ENCODE measurements at regions not wholly inside any gene's neighbourhood (a gene's known extent, or its start where the extent isn't known, plus 50 kb on each side); places are given as distances from the start of the nearest gene placed in this dataset.

DNA sequence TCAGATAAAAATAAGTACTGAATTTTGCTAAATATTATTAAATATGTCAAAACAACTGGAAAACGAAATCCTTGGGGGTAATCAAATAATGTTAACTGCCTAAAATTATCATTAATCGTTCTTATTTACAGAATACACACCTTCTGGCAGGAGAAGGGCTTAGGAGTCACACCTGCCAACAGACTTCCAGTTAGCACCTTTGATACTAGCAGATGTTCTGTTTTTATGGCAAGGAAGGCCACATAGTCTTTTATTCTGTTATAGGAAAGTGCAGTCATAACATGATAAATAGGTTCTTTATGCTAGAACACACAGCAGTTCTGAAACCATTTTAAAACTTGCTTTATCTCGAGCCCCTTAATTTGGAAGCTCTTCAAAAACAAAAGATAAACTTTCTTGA lies 464.1 kb downstream of the UTRN start:
- Mint-ChIP-seq H3K27me3 (ENCODE audit: low read depth) (no peaks in the 10 kb centered on the region), H3K4me3 (no peak overlapping the region), H3K9me3 (no peaks in the 10 kb centered on the region), H3K36me3 (ENCODE audit: insufficient read depth in 2 of 2) (peaks cover 0 to 1% of the 10 kb centered on the region in 2 donors), H3K4me1 (ENCODE audit: low read depth) (peaks cover 12% of the 10 kb centered on the region), H3K27ac (no peak overlapping the region)
- DNase-seq (no peak), ATAC-seq (replicated peaks in 1 of 2) (no peak)

DNA sequence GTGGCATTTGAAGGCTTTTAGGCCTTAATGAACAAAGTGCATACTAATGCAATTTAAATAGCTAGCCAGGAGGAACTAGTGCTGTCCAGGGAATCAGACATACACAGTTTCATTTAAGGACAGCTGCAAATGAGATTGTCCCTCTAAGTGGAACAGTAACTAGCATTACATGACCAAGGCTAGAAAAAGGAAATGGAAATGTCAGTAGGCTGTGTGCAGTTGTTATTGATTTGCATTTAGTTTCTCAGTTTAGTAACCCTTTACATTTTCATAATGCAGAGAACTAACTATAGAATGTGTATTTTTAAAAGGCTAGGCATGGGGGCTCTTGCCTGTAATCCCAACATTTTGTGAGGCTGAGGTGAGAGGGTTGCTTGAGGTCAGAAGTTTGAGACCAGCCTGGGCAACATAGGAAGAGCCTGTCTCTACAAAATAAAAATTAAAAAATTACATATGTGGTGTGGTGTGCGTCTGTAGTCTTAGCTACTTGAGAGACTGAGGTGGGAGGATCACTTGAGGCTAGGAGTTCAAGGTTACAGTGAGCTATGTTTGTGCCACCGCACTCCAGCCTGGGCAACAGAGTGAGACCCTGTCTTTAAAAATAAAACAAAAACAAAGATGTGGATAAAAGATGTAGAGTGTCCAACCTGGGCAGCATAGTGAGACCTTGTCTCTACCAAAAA lies 468.0 kb downstream of the UTRN start:
- no peak overlapping the region for H3K4me3 Mint-ChIP-seq
- peaks cover 0 to 1% of the 10 kb centered on the region in 2 donors for H3K36me3 Mint-ChIP-seq (ENCODE audit: insufficient read depth in 2 of 2)
- no peaks in the 10 kb centered on the region for H3K27me3 Mint-ChIP-seq (ENCODE audit: low read depth)
- DNase-seq (no peak), ATAC-seq (replicated peaks in 1 of 2) (no peak)
- H3K9me3 Mint-ChIP-seq, result no peaks in the 10 kb centered on the region
- no peaks in the 10 kb centered on the region for H3K4me1 Mint-ChIP-seq (ENCODE audit: low read depth)
- peak overlapping the region; percentile 46 for H3K27ac Mint-ChIP-seq

DNA sequence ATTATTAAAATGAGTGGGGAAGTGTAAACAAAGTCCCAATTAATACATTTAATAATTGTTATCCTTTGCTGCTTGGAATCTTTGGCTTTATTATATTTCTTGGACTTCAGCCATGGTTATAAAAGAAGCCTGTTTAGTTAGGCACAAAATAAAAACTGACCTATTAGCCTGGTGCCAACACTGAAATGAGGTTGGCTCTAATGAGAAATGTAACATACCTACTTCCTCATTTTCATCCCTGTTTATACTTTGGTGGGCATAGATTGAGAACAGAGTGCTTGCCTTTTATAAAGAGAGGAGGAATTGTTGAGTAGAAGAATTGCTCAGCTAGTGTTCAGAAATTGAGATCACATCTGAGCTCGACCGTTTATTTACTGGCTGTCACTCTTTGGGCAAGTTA lies 471.3 kb downstream of the UTRN start:
- H3K4me3 Mint-ChIP-seq, result no peak overlapping the region
- no peak overlapping the region for H3K27ac Mint-ChIP-seq
- ATAC-seq (replicated peaks in 1 of 2), result no peak
- no peaks in the 10 kb centered on the region for H3K9me3 Mint-ChIP-seq
- H3K36me3 Mint-ChIP-seq (ENCODE audit: insufficient read depth in 2 of 2), result no peaks in the 10 kb centered on the region
- H3K27me3 Mint-ChIP-seq (ENCODE audit: low read depth), result no peaks in the 10 kb centered on the region
- H3K4me1 Mint-ChIP-seq (ENCODE audit: low read depth), result no peaks in the 10 kb centered on the region
- no peak for DNase-seq

DNA sequence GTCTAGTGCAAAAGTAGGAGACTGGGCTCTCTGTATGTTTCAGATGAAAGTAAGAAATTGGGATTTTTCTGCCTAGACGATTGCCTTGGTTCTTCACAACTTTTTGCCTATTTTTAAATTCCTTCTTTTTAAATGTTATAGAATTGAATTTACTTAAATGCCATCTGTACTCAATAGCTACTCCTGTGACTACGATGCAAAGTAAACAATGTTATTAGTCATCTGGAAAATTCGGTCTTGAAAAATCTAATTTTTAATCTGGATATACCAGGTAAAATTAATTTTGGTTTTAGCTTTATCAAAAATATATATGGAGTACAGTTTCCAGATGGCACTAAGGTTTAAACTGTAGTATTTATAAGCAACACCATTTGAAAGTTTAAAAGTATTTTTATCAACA lies 472.2 kb downstream of the UTRN start:
- H3K9me3 Mint-ChIP-seq, result no peaks in the 10 kb centered on the region
- H3K36me3 Mint-ChIP-seq (ENCODE audit: insufficient read depth in 2 of 2), result no peaks in the 10 kb centered on the region
- ATAC-seq (replicated peaks in 1 of 2) (no peak), DNase-seq (no peak)
- no peak overlapping the region for H3K27ac Mint-ChIP-seq
- no peaks in the 10 kb centered on the region for H3K4me1 Mint-ChIP-seq (ENCODE audit: low read depth)
- no peaks in the 10 kb centered on the region for H3K27me3 Mint-ChIP-seq (ENCODE audit: low read depth)
- H3K4me3 Mint-ChIP-seq, result no peak overlapping the region

DNA sequence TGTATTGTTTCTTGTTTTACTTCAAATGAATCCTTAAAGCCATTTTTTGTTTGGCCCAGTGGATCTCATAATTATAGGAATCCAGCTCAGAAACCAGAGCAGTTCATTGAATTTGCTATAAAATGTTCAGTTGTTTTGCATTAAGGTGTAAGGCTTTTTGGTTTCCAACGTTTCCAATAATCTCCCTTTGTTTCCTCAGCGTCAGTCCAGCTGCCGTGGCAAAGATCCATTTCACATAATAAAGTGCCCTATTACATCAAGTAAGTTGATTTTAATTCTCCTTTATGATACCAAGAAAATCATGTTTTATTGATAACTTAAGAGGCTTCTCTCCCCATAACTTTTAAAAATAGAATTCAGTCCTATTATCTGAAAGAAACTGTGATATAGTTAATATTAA lies 472.6 kb downstream of the UTRN start:
- Mint-ChIP-seq H3K27me3 (ENCODE audit: low read depth) (no peaks in the 10 kb centered on the region), H3K4me3 (no peak overlapping the region), H3K27ac (no peak overlapping the region), H3K9me3 (no peaks in the 10 kb centered on the region), H3K36me3 (ENCODE audit: insufficient read depth in 2 of 2) (no peaks in the 10 kb centered on the region), H3K4me1 (ENCODE audit: low read depth) (no peaks in the 10 kb centered on the region)
- DNase-seq, result no peak
- ATAC-seq (replicated peaks in 1 of 2), result no peak

DNA sequence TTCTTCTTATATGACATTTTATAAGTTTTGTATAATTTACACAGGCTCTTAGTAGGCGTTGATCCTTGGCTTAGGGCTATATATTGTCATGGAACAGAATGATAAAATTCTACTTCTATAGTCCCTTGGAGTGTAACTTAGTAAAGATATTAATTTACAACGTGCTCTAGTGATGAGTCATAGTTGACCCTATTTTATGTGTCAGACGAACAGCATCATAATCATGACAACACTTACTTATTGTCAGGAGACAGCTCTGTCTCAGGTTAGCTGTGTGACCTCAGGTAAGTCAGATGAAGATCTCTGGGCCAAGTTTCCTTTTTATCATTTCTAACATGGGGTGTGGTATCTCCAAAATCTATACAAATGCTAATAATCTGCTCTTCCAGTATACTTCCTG lies 473.5 kb downstream of the UTRN start:
- H3K4me1 Mint-ChIP-seq (ENCODE audit: low read depth), result no peaks in the 10 kb centered on the region
- H3K27ac Mint-ChIP-seq, result no peak overlapping the region
- no peak overlapping the region for H3K4me3 Mint-ChIP-seq
- peaks cover 0 to 2% of the 10 kb centered on the region in 2 donors for H3K36me3 Mint-ChIP-seq (ENCODE audit: insufficient read depth in 2 of 2)
- no peak for DNase-seq
- ATAC-seq (replicated peaks in 1 of 2), result peak in 1 of 2 donors; percentile 53
- H3K9me3 Mint-ChIP-seq, result no peaks in the 10 kb centered on the region
- H3K27me3 Mint-ChIP-seq (ENCODE audit: low read depth), result no peaks in the 10 kb centered on the region

DNA sequence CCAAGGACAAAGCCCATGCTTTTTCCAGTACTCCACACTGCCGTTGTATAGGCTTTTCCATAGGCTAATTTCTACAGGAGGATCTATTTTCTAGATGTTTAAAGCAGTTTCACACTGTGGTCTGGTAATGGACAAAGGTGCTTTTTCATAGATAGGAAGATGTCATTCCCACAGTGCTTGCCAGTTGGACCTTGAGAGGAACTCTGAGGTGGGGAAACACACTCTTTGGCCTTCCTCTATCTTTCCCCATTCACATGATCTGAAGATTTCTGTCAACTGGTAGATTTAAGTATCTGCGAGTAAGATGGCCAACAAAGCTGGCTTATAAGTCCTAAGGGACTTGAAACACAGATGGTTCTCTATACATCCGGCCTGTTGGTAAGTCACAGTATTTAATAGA lies 477.3 kb downstream of the UTRN start:
- Mint-ChIP-seq H3K27me3 (ENCODE audit: low read depth) (no peaks in the 10 kb centered on the region), H3K4me1 (ENCODE audit: low read depth) (no peaks in the 10 kb centered on the region), H3K4me3 (no peak overlapping the region), H3K27ac (no peak overlapping the region), H3K36me3 (ENCODE audit: insufficient read depth in 2 of 2) (peaks cover 0 to 2% of the 10 kb centered on the region in 2 donors), H3K9me3 (no peaks in the 10 kb centered on the region)
- DNase-seq (no peak), ATAC-seq (replicated peaks in 1 of 2) (no peak)

DNA sequence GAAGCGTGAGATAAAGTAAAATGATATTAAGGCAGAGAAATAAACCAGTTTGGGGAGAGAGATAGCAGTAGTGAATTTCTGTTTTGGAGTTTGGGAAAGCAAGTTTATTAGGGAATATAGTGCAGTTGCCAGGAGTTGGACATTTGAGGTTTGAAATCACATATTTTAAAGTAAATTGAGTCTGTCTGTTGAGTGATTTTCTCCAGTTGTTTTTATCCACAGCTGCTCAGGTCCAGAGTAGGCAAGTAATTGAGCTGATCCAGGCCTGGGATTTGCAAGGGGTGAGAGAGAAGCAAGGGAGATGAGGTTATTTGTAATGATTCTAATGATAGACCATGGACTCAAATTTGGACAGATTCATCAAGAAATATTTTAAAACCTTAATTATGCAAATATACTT lies 481.9 kb downstream of the UTRN start:
- Mint-ChIP-seq H3K27ac (no peak overlapping the region), H3K27me3 (ENCODE audit: low read depth) (no peaks in the 10 kb centered on the region), H3K4me1 (ENCODE audit: low read depth) (no peaks in the 10 kb centered on the region), H3K4me3 (no peak overlapping the region), H3K9me3 (no peaks in the 10 kb centered on the region), H3K36me3 (ENCODE audit: insufficient read depth in 2 of 2) (peaks cover 0 to 2% of the 10 kb centered on the region in 2 donors)
- DNase-seq (no peak), ATAC-seq (replicated peaks in 1 of 2) (no peak)

DNA sequence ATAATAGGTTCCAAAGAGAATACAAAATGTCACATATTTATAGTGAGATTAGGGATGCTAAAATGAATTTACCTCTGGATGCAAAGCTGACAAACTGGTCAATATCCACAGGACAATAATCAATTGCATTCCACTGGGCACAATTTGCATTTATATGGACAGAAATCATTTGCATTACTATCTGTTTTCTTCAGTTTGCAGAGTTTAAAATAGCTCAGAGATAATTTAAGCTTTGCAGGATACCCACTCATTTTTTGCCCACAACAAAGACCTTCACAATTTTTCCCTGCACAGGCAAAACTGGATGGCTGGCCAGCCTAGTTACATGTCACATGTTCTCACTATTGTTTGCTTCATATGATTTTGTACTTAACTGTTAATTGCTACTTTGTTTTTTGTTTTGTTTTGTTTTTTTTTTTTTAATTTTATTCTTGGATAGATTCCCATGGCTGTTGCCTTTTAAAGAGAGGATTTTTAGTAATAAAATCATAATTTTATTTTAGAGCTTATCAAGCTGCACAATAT lies 483.5 kb downstream of the UTRN start:
- H3K36me3 Mint-ChIP-seq (ENCODE audit: insufficient read depth in 2 of 2), result no peaks in the 10 kb centered on the region

DNA sequence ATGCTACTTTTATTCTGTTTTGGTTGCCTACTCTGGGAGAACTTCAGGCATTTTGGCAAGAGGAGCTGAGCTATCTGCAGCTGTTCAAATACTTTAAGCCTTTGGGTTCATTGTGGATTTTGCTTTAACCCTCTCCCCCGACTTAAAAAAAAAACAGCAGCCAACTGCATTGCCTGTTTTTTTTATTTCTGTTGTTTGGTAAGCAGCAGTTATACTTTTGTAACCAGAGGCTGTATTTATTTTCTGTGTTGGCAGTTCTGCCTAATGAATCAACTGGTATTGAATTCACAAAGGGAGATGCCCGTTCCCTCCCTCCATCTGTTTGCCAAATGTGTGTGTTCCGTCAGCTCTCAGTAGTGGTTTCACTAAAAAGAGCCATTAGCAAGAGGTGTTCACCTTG lies 484.0 kb downstream of the UTRN start:
- no peaks in the 10 kb centered on the region for H3K4me1 Mint-ChIP-seq (ENCODE audit: low read depth)
- no peaks in the 10 kb centered on the region for H3K36me3 Mint-ChIP-seq (ENCODE audit: insufficient read depth in 2 of 2)
- H3K27ac Mint-ChIP-seq, result no peak overlapping the region
- DNase-seq (no peak), ATAC-seq (replicated peaks in 1 of 2) (no peak)
- H3K27me3 Mint-ChIP-seq (ENCODE audit: low read depth), result no peaks in the 10 kb centered on the region
- H3K4me3 Mint-ChIP-seq, result no peak overlapping the region
- no peaks in the 10 kb centered on the region for H3K9me3 Mint-ChIP-seq

More for the DNA sequence above, 483.5 kb downstream of the UTRN start:
- no peak overlapping the region for H3K27ac Mint-ChIP-seq
- no peak overlapping the region for H3K4me3 Mint-ChIP-seq
- no peak for ATAC-seq (replicated peaks in 1 of 2)
- no peaks in the 10 kb centered on the region for H3K4me1 Mint-ChIP-seq (ENCODE audit: low read depth)
- H3K27me3 Mint-ChIP-seq (ENCODE audit: low read depth), result no peaks in the 10 kb centered on the region
- H3K9me3 Mint-ChIP-seq, result no peaks in the 10 kb centered on the region
- no peak for DNase-seq

DNA sequence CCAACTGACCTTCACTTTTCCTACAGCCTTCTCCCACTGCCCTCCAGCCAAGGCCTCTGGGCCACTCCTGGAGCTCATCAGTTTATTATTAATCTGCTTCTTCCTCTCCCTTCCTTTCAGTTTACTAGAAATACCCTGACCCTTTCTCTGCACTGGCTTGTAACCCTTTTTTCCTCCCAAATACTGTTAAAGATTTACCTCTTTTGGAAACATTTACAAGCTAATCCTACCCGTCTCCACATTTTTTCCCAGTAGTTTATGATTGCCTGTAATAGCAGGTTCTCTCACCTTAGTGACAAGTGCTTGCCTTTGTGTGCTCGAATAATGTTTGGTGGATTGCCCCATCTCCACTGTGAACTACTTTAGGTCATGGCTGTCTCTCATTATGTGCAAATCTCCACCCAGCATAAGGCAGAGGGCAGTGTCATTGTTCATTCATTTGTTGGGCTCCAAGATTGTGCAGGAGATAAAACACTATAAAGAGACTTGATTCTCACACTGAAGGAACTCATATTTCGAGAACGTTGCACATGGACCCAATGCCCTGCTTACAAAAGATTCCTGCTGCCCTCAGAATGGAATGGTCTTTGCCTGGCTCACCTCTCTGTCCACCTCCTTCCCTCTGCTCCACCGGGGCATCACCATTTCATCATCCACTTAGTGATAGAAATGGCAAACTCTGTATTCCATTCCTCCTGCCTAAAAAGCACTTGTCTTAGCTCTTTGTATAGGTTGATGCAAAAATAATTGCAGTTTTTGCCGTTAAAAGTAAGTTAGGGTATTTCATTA lies 491.1 kb downstream of the UTRN start:
- Mint-ChIP-seq H3K27ac (no peak overlapping the region), H3K27me3 (ENCODE audit: low read depth) (no peaks in the 10 kb centered on the region), H3K4me1 (ENCODE audit: low read depth) (no peaks in the 10 kb centered on the region), H3K36me3 (ENCODE audit: insufficient read depth in 2 of 2) (peaks cover 3 to 6% of the 10 kb centered on the region in 2 donors), H3K4me3 (no peak overlapping the region), H3K9me3 (no peaks in the 10 kb centered on the region)
- DNase-seq (no peak), ATAC-seq (replicated peaks in 1 of 2) (no peak)

DNA sequence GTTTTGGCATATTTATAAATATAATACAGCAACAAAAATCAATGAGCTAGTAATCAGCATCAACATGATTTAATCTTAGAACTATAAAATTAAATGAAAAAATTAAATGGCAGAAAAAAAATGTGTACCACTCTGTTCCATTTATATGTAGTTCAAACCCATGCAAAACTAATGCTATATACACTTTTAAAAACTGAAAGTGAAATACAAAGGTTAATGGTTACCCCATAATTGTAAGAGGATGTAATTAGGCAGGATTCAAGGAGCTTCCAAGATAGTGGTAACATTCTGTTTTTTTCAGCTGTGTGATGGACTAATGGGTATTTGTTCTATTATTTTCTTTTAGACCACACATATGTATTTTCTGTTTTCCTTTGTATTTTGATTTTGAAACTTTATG lies 492.1 kb downstream of the UTRN start:
- peaks cover 3 to 6% of the 10 kb centered on the region in 2 donors for H3K36me3 Mint-ChIP-seq (ENCODE audit: insufficient read depth in 2 of 2)
- H3K27ac Mint-ChIP-seq, result peak overlapping the region; percentile 4
- DNase-seq (no peak), ATAC-seq (replicated peaks in 1 of 2) (no peak)
- H3K9me3 Mint-ChIP-seq, result no peaks in the 10 kb centered on the region
- H3K4me3 Mint-ChIP-seq, result no peak overlapping the region
- H3K27me3 Mint-ChIP-seq (ENCODE audit: low read depth), result no peaks in the 10 kb centered on the region
- no peaks in the 10 kb centered on the region for H3K4me1 Mint-ChIP-seq (ENCODE audit: low read depth)

DNA sequence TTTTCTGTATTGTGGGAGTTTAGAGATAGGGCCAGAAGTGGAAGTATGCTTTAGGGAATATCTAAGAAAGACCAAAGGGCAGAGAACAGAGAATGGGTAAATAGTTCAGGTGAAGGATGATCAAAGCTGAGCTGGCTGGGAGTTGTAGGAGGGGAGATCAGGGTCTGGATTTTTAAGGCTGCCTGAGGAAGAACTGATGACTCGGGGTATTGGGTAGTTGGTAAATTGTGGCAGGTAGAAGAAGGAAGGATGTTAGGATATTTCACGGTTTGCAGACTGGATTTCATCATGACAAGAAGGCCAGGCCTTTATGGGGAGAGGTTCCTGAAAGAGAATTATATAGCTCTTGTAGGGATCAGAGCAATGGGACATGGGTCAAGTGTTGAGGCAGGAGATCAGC lies 492.9 kb downstream of the UTRN start:
- DNase-seq, result no peak
- no peaks in the 10 kb centered on the region for H3K9me3 Mint-ChIP-seq
- H3K4me3 Mint-ChIP-seq, result no peak overlapping the region
- H3K27ac Mint-ChIP-seq, result peak overlapping the region; percentile 8
- no peaks in the 10 kb centered on the region for H3K27me3 Mint-ChIP-seq (ENCODE audit: low read depth)
- H3K36me3 Mint-ChIP-seq (ENCODE audit: insufficient read depth in 2 of 2), result peaks cover 3 to 6% of the 10 kb centered on the region in 2 donors
- H3K4me1 Mint-ChIP-seq (ENCODE audit: low read depth), result no peaks in the 10 kb centered on the region
- ATAC-seq (replicated peaks in 1 of 2), result no peak

Data from activated T-cell treated with anti-CD3 and anti-CD28 coated beads, Interleukin-2, amount 50 U/mL, for 72 hours (primary cell).